ENCODE measurements at regions not wholly inside any gene's neighbourhood (a gene's known extent, or its start where the extent isn't known, plus 50 kb on each side); places are given as distances from the start of the nearest gene placed in this dataset.
"Not testable (repeated sequence)": the region's sequence is repeated elsewhere in the genome, so short reads cannot be mapped to it uniquely, and the experiment has no call there.

DNA sequence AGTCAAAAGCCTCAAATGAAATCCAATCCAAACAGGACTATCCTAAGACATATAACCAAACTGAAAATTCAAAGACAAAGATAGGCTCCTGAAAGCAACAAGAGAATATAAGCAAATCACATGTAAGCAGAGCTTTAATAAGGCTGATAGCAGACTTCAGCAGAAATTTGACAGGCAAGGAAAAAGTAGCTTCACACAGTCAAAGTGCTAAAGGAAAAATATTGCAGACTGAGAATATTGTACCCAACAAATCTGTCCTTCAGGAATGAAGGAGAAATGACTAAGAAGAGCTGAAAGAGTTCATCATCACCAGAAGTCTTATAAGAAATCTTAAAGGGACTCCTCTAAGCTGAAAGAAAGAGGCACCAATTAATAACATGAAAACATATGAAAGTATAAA lies 150.0 kb downstream of the EVA1A start:
- no peak overlapping the region for H3K4me3 ChIP-seq (ENCODE audit: low read length)
- peaks cover 5% of the 10 kb centered on the region for H3K9me3 ChIP-seq (ENCODE audit: low read length)
- H3K4me1 ChIP-seq (ENCODE audit: insufficient read depth, low read length): peaks cover 16% of the 10 kb centered on the region
- no peaks in the 10 kb centered on the region for H3K27me3 ChIP-seq (ENCODE audit: insufficient read depth, low read length)
- H3K36me3 ChIP-seq (ENCODE audit: insufficient read depth, low read length): no peaks in the 10 kb centered on the region
- H2AFZ ChIP-seq (ENCODE audit: low read depth, low read length): no peak overlapping the region

GRCh38 chr2:75408771-75409170 lies 152.0 kb downstream of the EVA1A start:
- peaks cover 5% of the 10 kb centered on the region for H3K9me3 ChIP-seq (ENCODE audit: low read length)
- H3K36me3 ChIP-seq (ENCODE audit: insufficient read depth, low read length): no peaks in the 10 kb centered on the region
- peaks cover 33% of the 10 kb centered on the region for H3K4me1 ChIP-seq (ENCODE audit: insufficient read depth, low read length)
- no peak overlapping the region for H2AFZ ChIP-seq (ENCODE audit: low read depth, low read length)
- H3K27me3 ChIP-seq (ENCODE audit: insufficient read depth, low read length): no peaks in the 10 kb centered on the region
- H3K4me3 ChIP-seq (ENCODE audit: low read length): no peak overlapping the region

- no peak overlapping the region for H2AFZ ChIP-seq (ENCODE audit: low read depth, low read length)
- H3K4me1 ChIP-seq (ENCODE audit: insufficient read depth, low read length): peaks cover 33% of the 10 kb centered on the region
- peaks cover 5% of the 10 kb centered on the region for H3K9me3 ChIP-seq (ENCODE audit: low read length)
- H3K4me3 ChIP-seq (ENCODE audit: low read length): no peak overlapping the region
- H3K36me3 ChIP-seq (ENCODE audit: insufficient read depth, low read length): no peaks in the 10 kb centered on the region
- no peaks in the 10 kb centered on the region for H3K27me3 ChIP-seq (ENCODE audit: insufficient read depth, low read length)
These were observed 153.7 kb downstream of the EVA1A start for GRCh38 chr2:75407038-75407530.

DNA sequence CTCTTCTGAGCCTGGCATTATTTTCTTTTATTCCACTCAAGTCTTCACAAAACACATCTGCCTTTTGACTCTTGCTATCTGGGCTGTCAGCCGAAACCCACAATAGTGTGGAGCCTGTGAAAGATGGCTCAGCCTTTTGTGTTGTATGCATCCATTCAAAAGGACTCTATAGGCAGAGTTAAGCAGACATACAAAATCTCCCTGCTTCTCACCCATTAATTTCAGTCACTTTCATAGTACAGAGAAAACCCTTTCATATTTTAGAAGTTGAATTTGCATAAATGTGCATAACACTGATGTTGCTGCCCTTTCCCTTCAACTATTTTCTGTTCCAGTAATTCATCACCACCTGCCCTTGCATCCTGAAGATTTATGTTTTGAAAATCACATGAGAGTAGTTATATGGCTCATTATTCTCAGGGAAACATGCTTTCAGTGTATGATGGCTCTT lies 154.6 kb downstream of the EVA1A start:
- no peaks in the 10 kb centered on the region for H3K36me3 ChIP-seq (ENCODE audit: insufficient read depth, low read length)
- H3K4me1 ChIP-seq (ENCODE audit: insufficient read depth, low read length): peaks cover 33% of the 10 kb centered on the region
- no peak overlapping the region for H2AFZ ChIP-seq (ENCODE audit: low read depth, low read length)
- no peak overlapping the region for H3K4me3 ChIP-seq (ENCODE audit: low read length)
- peaks cover 5% of the 10 kb centered on the region for H3K9me3 ChIP-seq (ENCODE audit: low read length)
- no peaks in the 10 kb centered on the region for H3K27me3 ChIP-seq (ENCODE audit: insufficient read depth, low read length)

GRCh38 chr2:75405000-75405399 lies 155.7 kb downstream of the EVA1A start:
- H3K9me3 ChIP-seq (ENCODE audit: low read length): peaks cover 5% of the 10 kb centered on the region
- H2AFZ ChIP-seq (ENCODE audit: low read depth, low read length): no peak overlapping the region
- H3K4me1 ChIP-seq (ENCODE audit: insufficient read depth, low read length): peaks cover 33% of the 10 kb centered on the region
- no peaks in the 10 kb centered on the region for H3K27me3 ChIP-seq (ENCODE audit: insufficient read depth, low read length)
- no peak overlapping the region for H3K4me3 ChIP-seq (ENCODE audit: low read length)
- H3K36me3 ChIP-seq (ENCODE audit: insufficient read depth, low read length): no peaks in the 10 kb centered on the region

DNA sequence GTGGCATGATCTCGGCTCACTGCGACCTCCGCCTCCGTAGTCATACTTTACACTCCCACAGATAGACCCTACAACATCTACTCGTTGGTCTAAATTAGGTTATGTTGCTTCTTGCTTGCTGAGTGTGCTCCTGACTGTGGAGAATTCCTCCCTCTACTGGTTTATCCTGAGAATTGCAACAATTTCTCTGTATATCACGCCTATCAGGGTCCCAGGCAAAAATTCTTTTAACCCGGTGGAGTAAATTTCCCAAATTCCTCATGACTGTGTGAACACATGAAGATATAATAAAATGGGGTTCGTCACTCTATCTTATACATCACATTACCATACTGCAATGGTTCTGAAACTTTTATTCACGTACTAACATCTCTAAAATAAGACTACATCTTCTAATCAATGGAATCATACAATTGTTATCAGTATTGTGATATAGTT lies 156.7 kb downstream of the EVA1A start:
- Histone ChIP-seq H3K4me1 (ENCODE audit: insufficient read depth, low read length) (peaks cover 33% of the 10 kb centered on the region), H3K9me3 (ENCODE audit: low read length) (no peaks in the 10 kb centered on the region), H2AFZ (ENCODE audit: low read depth, low read length) (no peak overlapping the region), H3K27me3 (ENCODE audit: insufficient read depth, low read length) (no peaks in the 10 kb centered on the region), H3K4me3 (ENCODE audit: low read length) (no peak overlapping the region), H3K36me3 (ENCODE audit: insufficient read depth, low read length) (no peaks in the 10 kb centered on the region)

DNA sequence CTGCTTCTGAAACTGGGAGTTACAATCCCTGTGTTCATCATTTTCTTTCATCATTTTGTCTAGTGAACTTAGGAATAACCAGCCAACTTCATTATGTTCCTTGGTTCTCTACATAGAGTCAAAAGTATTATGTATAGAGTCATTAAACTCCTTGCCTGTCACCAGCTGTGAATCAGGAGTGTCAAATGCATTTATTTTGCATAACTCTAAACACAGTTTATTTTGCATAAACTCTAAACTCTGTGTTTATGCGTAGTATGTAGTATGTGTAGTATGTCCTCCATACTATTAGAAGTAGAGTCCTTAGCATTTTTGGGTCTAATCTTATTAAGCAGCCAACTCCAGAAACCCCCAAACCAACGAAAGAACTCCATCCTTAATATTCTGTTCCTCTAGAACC lies 164.4 kb downstream of the EVA1A start:
- Histone ChIP-seq H3K36me3 (ENCODE audit: insufficient read depth, low read length) (no peaks in the 10 kb centered on the region), H3K4me1 (ENCODE audit: insufficient read depth, low read length) (no peaks in the 10 kb centered on the region), H2AFZ (ENCODE audit: low read depth, low read length) (no peak overlapping the region), H3K4me3 (ENCODE audit: low read length) (no peak overlapping the region), H3K9me3 (ENCODE audit: low read length) (peaks cover 2% of the 10 kb centered on the region), H3K27me3 (ENCODE audit: insufficient read depth, low read length) (no peaks in the 10 kb centered on the region)

DNA sequence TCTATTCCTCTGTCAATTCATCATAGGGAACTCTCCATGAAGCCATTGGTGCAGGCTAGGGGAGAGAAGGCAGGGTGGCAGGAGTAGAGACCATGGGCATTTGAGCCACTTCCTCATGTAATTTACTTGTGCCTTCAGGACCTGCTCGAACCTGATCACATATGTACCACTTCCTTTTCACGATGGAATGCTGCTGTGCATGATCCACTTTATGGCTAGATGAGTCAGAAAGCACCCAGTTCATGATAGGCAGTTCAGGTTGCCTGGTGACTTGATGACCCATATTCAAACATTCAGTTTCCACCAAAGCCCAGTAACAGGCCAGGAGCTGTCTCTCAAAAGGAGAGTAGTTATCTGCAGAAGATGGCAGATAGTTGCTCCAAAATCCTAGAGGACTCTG lies 166.0 kb downstream of the EVA1A start:
- not testable (repeated sequence) for H2AFZ ChIP-seq (ENCODE audit: low read depth, low read length); H3K4me1 ChIP-seq (ENCODE audit: insufficient read depth, low read length); H3K36me3 ChIP-seq (ENCODE audit: insufficient read depth, low read length); H3K4me3 ChIP-seq (ENCODE audit: low read length); H3K27me3 ChIP-seq (ENCODE audit: insufficient read depth, low read length); H3K9me3 ChIP-seq (ENCODE audit: low read length)

DNA sequence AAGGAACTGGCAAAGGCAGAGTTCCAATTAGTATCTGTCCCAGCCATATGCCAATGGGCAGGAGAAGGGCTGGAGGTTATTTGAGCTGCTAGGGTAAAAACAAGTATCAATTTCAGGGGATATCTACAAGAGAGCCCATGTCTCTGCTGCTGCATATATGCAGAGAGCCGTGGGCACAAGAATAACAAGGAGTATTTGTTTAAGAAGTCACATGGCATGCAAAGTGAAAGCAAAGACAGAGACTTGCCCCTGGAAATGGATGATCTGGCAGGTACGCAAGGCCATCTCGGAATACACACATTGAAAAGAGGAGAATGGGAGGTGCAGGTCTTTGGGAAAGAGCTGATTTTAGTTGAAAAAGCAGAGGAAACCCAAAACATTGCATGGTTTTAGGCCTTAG lies 170.6 kb downstream of the EVA1A start:
- Histone ChIP-seq H3K4me3 (ENCODE audit: low read length) (no peak overlapping the region), H3K36me3 (ENCODE audit: insufficient read depth, low read length) (no peaks in the 10 kb centered on the region), H3K27me3 (ENCODE audit: insufficient read depth, low read length) (no peaks in the 10 kb centered on the region), H2AFZ (ENCODE audit: low read depth, low read length) (no peak overlapping the region), H3K4me1 (ENCODE audit: insufficient read depth, low read length) (no peaks in the 10 kb centered on the region), H3K9me3 (ENCODE audit: low read length) (peaks cover 2% of the 10 kb centered on the region)

- H3K36me3 ChIP-seq (ENCODE audit: insufficient read depth, low read length): no peaks in the 10 kb centered on the region
- no peaks in the 10 kb centered on the region for H3K4me1 ChIP-seq (ENCODE audit: insufficient read depth, low read length)
- no peak overlapping the region for H3K4me3 ChIP-seq (ENCODE audit: low read length)
- peaks cover 2% of the 10 kb centered on the region for H3K9me3 ChIP-seq (ENCODE audit: low read length)
- H3K27me3 ChIP-seq (ENCODE audit: insufficient read depth, low read length): no peaks in the 10 kb centered on the region
- H2AFZ ChIP-seq (ENCODE audit: low read depth, low read length): no peak overlapping the region
These were observed 171.5 kb downstream of the EVA1A start for GRCh38 chr2:75389271-75389670.

DNA sequence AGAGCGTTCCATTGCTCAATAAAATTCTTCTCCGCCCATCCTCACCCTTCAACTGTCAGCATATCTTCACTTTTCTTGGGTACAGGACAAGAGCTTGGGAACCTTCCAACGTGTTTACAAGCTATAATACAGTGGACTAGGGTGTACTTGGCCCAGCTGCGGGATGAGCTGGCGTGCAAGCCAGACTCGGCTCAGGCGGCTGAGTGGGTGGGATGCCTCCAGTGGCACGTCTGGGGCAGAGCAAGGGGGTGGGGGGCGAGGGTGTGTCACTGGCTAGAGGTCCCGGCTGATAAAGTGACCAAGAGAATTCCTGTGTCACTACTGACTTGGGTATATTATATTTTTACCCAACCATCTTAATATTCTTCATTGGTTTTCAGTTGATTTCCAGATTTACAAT lies 179.7 kb downstream of the EVA1A start:
- no peaks in the 10 kb centered on the region for H3K9me3 ChIP-seq (ENCODE audit: low read length)
- H2AFZ ChIP-seq (ENCODE audit: low read depth, low read length): no peak overlapping the region
- H3K4me3 ChIP-seq (ENCODE audit: low read length): no peak overlapping the region
- H3K4me1 ChIP-seq (ENCODE audit: insufficient read depth, low read length): no peaks in the 10 kb centered on the region
- no peaks in the 10 kb centered on the region for H3K36me3 ChIP-seq (ENCODE audit: insufficient read depth, low read length)
- H3K27me3 ChIP-seq (ENCODE audit: insufficient read depth, low read length): no peaks in the 10 kb centered on the region

DNA sequence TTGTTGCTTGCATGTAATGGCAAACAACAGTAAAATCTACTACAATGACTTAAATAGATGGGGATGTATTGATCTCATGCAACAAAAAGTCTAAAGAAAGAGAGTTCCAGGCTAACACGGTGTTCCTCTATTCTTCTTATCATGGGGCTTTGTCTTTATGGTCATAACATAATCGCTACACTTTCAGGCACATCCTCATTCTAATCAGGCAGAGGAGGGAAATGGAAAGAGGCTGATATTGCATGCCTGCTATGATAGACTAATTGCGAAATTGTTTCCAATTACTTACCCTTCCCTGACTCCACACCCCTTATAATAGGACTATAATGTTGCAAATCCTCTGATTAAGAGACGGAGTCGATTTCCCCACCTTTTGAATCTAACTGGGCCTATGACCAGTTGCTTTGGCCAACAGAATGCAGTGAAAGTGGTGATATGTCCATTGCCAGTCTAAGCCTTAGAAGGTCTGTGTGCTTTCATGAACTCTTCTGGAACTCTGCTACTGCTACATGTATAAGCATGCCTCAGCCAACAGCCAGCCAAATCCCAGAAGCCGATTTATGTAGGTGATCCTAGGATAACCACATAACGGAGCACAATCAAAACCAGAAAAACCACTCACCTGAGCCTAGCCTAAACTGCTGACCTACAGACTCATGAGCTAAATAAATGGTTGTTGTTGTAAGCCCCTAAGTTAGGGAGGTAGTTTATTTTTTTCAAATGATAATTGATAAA lies 180.3 kb upstream of the TACR1 start:
- Histone ChIP-seq H3K9me3 (ENCODE audit: low read length) (no peaks in the 10 kb centered on the region), H3K36me3 (ENCODE audit: insufficient read depth, low read length) (no peaks in the 10 kb centered on the region)

GRCh38 chr2:75375646-75376582 lies 176.6 kb upstream of the TACR1 start:
- H3K4me1 ChIP-seq (ENCODE audit: insufficient read depth, low read length): peaks cover 2% of the 10 kb centered on the region
- no peaks in the 10 kb centered on the region for H3K27me3 ChIP-seq (ENCODE audit: insufficient read depth, low read length)
- no peaks in the 10 kb centered on the region for H3K36me3 ChIP-seq (ENCODE audit: insufficient read depth, low read length)
- H3K9me3 ChIP-seq (ENCODE audit: low read length): no peaks in the 10 kb centered on the region
- no peak overlapping the region for H3K4me3 ChIP-seq (ENCODE audit: low read length)
- H2AFZ ChIP-seq (ENCODE audit: low read depth, low read length): no peak overlapping the region

More for the DNA sequence above, 180.3 kb upstream of the TACR1 start:
- no peak overlapping the region for H3K4me3 ChIP-seq (ENCODE audit: low read length)
- no peak overlapping the region for H2AFZ ChIP-seq (ENCODE audit: low read depth, low read length)
- no peaks in the 10 kb centered on the region for H3K4me1 ChIP-seq (ENCODE audit: insufficient read depth, low read length)
- H3K27me3 ChIP-seq (ENCODE audit: insufficient read depth, low read length): no peaks in the 10 kb centered on the region
